ENCODE measurements at regions not wholly inside any gene's neighbourhood (a gene's known extent, or its start where the extent isn't known, plus 50 kb on each side); places are given as distances from the start of the nearest gene placed in this dataset.
A peak's percentile ranks its signal among the peaks of the same experiment; 100 is the strongest.

DNA sequence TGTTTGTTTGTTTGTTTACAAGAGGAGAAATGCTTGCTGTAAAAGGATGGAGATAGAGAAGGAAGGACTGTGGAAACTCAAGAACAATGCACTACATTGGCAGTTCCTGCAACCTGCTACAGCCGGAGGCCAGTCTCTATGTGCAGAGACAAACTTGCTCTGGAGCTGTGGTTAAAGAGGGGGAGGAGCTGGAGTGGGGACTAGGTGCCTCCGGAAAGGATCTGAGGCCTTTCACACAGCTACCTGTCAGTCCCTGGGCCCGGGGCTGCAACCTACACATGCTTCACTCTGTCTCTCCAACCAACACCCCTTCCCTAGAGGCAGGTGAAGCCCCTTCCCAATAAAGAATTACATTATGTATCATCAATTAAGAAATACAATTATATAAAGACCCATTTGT, 1234.0 kb upstream of the ZEB2 start:
- TF ChIP-seq, protein P1, sequence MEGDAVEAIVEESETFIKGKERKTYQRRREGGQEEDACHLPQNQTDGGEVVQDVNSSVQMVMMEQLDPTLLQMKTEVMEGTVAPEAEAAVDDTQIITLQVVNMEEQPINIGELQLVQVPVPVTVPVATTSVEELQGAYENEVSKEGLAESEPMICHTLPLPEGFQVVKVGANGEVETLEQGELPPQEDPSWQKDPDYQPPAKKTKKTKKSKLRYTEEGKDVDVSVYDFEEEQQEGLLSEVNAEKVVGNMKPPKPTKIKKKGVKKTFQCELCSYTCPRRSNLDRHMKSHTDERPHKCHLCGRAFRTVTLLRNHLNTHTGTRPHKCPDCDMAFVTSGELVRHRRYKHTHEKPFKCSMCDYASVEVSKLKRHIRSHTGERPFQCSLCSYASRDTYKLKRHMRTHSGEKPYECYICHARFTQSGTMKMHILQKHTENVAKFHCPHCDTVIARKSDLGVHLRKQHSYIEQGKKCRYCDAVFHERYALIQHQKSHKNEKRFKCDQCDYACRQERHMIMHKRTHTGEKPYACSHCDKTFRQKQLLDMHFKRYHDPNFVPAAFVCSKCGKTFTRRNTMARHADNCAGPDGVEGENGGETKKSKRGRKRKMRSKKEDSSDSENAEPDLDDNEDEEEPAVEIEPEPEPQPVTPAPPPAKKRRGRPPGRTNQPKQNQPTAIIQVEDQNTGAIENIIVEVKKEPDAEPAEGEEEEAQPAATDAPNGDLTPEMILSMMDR (IDR thresholded peaks at IDR 0.05; ENCODE audit: low read depth, low read length, missing control alignments) = no peak
- Histone ChIP-seq H3K36me3 (replicated peaks) (no peaks in the 10 kb centered on the region), H3K27me3 (replicated peaks) (no peaks in the 10 kb centered on the region), H3K4me3 (ENCODE audit: low read depth, low read length) (no peak overlapping the region), H3K27ac (no peak overlapping the region)
- in situ Hi-C loops (cut with HindIII; ENCODE audit: low pct_ligation_motif_present, low sequenced_read_pairs) = loop anchor here (25.0 kb wide), 1 partner anchor 1242 kb away; the partner anchor contains the start of gene ZEB2
- DNase-seq = no peak

DNA sequence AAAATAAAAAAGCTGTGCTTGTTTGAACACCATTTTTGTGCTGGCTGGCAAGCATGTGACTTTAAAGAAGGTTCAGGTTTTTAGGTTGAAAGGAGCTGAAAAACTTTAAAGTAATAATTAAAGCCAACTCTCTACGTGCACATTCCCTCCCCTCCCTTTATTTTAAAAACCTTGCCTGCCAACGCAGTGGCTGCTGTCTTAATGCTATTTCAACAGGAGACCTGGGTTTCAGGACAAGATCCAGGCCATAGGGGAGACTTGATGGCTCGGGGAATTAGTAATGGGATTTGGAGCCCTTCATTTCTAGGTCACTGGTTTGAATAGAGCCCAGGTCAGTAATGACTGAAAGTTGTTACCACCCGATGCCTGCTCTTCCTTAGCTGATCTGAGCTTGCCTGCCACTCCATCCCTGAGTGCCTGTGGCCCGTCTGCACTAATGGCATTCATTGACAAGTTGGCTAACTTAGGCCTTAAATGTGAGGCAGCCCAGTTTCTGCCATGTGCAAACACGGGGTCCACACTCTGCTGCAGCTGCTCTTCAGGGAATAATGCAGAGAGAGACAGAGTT, 1233.2 kb upstream of the ZEB2 start:
- in situ Hi-C loops (cut with HindIII; ENCODE audit: low pct_ligation_motif_present, low sequenced_read_pairs) = loop anchor here (25.0 kb wide), 1 partner anchor 1241 kb away; the partner anchor contains the start of gene ZEB2

DNA sequence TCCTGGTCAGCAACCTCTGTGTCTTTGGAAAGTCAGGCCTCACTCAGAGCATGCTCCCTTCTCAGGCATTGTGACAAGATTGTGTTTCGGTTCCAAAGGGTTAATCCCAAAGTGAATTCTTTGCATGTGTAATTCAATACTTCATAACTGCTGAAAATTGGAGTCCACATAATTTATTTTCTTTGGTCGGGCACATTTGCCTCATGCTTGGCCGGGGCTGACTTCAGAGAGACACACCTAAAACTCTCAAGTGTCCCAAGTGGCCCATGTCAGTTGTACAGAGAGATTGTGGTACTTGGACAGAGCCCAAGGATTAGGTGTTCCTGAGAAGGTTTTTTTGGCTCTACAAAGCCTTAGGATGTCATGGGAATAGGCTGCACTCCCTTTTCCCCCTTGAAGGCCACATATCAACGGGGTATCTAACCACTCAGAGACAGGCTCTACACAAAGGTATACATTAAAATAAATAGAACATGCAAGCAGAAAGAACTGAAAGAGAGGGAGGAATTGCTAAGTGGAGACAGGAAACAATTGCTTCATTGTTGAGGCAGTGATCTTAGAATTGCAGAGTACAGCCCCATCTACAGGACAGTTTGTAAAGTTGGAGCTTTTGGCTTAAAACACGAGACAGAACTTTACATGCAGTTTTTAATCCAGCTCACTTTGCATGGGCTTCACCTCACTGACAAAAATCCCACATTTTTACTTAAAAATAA, 1232.3 kb upstream of the ZEB2 start:
- H3K27me3 ChIP-seq (replicated peaks) = no peaks in the 10 kb centered on the region
- in situ Hi-C loops (cut with HindIII; ENCODE audit: low pct_ligation_motif_present, low sequenced_read_pairs) = loop anchor here (25.0 kb wide), 1 partner anchor 1240 kb away; the partner anchor contains the start of gene ZEB2
- H3K4me3 ChIP-seq (ENCODE audit: low read depth, low read length) = no peak overlapping the region
- DNase-seq = peak; percentile 70
- TF ChIP-seq, protein P1 (IDR thresholded peaks at IDR 0.05; ENCODE audit: low read depth, low read length, missing control alignments) = peak; percentile 74
- H3K27ac ChIP-seq = peak overlapping the region; percentile 52
- H3K36me3 ChIP-seq (replicated peaks) = no peaks in the 10 kb centered on the region

More for the DNA sequence above, 1233.2 kb upstream of the ZEB2 start:
- no peak overlapping the region for H3K4me3 ChIP-seq (ENCODE audit: low read depth, low read length)
- TF ChIP-seq, protein P1 (IDR thresholded peaks at IDR 0.05; ENCODE audit: low read depth, low read length, missing control alignments) = no peak
- H3K36me3 ChIP-seq (replicated peaks) = no peaks in the 10 kb centered on the region
- DNase-seq = no peak
- no peaks in the 10 kb centered on the region for H3K27me3 ChIP-seq (replicated peaks)
- H3K27ac ChIP-seq = peak overlapping the region; percentile 52

GRCh38 chr2:145751629-145752028, 1231.7 kb upstream of the ZEB2 start:
- H3K27ac ChIP-seq = peak overlapping the region; percentile 52
- peak; percentile 68 for DNase-seq
- no peak overlapping the region for H3K4me3 ChIP-seq (ENCODE audit: low read depth, low read length)

DNA sequence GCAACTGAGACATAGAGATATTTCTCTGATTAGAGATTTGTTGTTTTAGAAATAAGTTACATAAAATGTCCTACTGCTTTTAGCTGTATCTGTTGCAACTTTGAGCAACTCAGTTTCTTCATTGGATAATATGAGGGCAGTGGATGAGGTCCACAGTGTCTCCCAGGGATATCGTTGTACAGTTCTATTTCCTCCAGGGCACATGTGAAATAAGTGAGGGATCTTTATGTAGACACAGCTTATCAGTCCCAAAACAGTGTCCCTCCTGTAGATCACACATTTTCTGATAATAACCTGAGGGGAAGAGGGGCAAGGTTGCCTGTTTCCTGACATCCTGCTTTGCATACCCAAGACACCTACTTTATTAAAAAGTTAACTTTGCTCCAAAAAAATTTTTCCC, 1231.2 kb upstream of the ZEB2 start:
- Histone ChIP-seq H3K4me3 (ENCODE audit: low read depth, low read length) (no peak overlapping the region), H3K27ac (peak overlapping the region; percentile 52), H3K36me3 (replicated peaks) (no peaks in the 10 kb centered on the region), H3K27me3 (replicated peaks) (no peaks in the 10 kb centered on the region)
- TF ChIP-seq, protein P1 (IDR thresholded peaks at IDR 0.05; ENCODE audit: low read depth, low read length, missing control alignments) = no peak
- no peak for DNase-seq
- in situ Hi-C loops (cut with HindIII; ENCODE audit: low pct_ligation_motif_present, low sequenced_read_pairs) = loop anchor here (25.0 kb wide), 1 partner anchor 1239 kb away; the partner anchor contains the start of gene ZEB2

More at GRCh38 chr2:145751629-145752028, 1231.7 kb upstream of the ZEB2 start:
- Histone ChIP-seq H3K36me3 (replicated peaks) (no peaks in the 10 kb centered on the region), H3K27me3 (replicated peaks) (no peaks in the 10 kb centered on the region)
- in situ Hi-C loops (cut with HindIII; ENCODE audit: low pct_ligation_motif_present, low sequenced_read_pairs) = loop anchor here (25.0 kb wide), 1 partner anchor 1239 kb away; the partner anchor contains the start of gene ZEB2
- TF ChIP-seq, protein P1 (IDR thresholded peaks at IDR 0.05; ENCODE audit: low read depth, low read length, missing control alignments) = no peak
